ENCODE measurements at regions not wholly inside any gene's neighbourhood (a gene's known extent, or its start where the extent isn't known, plus 50 kb on each side); places are given as distances from the start of the nearest gene placed in this dataset.

- peaks cover 6% of the 10 kb centered on the region for H3K9me3 Mint-ChIP-seq (ENCODE audit: insufficient read depth)
- intact Hi-C loops (cut with micrococcal nuclease) = no loop called here
Measured at GRCh38 chr2:138959031-138959430, 178.8 kb upstream of the NXPH2 start.

GRCh38 chr2:138956116-138956515 lies 175.9 kb upstream of the NXPH2 start:
- ChIA-PET CTCF (no interaction called here), POLR2A (no interaction called here)
- TF ChIP-seq EZH2 (IDR thresholded peaks at IDR 0.05; ENCODE audit: borderline replicate concordance, insufficient read depth, low read depth, low read length, poor library complexity, severe bottlenecking) (no peak), CTCF (IDR thresholded peaks at IDR 0.05) (no peak)
- Histone ChIP-seq H3K4me1 (ENCODE audit: control insufficient read depth in 2 of 2, insufficient read depth in 2 of 2, low read length in 2 of 2) (no peaks in the 10 kb centered on the region), H4K20me1 (ENCODE audit: control insufficient read depth, insufficient read depth, low read length, poor library complexity, severe bottlenecking) (no peaks in the 10 kb centered on the region), H3K4me2 (replicated peaks; ENCODE audit: low read depth, low read length, poor library complexity, severe bottlenecking) (no peak overlapping the region), H3K27ac (ENCODE audit: low read length in 2 of 2) (no peak overlapping the region), H2AFZ (ENCODE audit: insufficient read depth, low read depth, low read length, poor library complexity, severe bottlenecking) (no peak overlapping the region), H3K9me3 (ENCODE audit: control extremely low read depth in 1 of 3, control insufficient read depth in 2 of 3, insufficient read depth in 1 of 3, low read length in 2 of 3) (peaks cover 0 to 5% (median 0%) of the 10 kb centered on the region in 3 donors), H3K9ac (ENCODE audit: low read length) (no peak overlapping the region), H3K36me3 (replicated peaks in 1 of 2; ENCODE audit: control extremely low read depth in 1 of 2, control insufficient read depth in 1 of 2, extremely low read depth in 1 of 2, insufficient read depth in 2 of 2, low read length in 1 of 2) (no peaks in the 10 kb centered on the region), H3K4me3 (ENCODE audit: control extremely low read depth in 1 of 5, extremely low read depth in 1 of 5, insufficient read depth in 1 of 5, low read depth in 2 of 5, low read length in 4 of 5) (no peak overlapping the region), H3K79me2 (ENCODE audit: control insufficient read depth, insufficient read depth, low read length) (no peaks in the 10 kb centered on the region), H3K27me3 (replicated peaks in 1 of 4; ENCODE audit: control extremely low read depth in 1 of 4, control insufficient read depth in 3 of 4, insufficient read depth in 4 of 4, low read length in 3 of 4) (no peaks in the 10 kb centered on the region)
- intact Hi-C loops (cut with micrococcal nuclease) = no loop called here
- H3K9me3 Mint-ChIP-seq (ENCODE audit: insufficient read depth) = peaks cover 6% of the 10 kb centered on the region
- no peak overlapping the region for H3K4me3 Mint-ChIP-seq
- no peak overlapping the region for H3K27ac Mint-ChIP-seq
- ATAC-seq (ENCODE audit: low read depth) (no peak), DNase-seq (no peak)
- whole genome bisulfite sequencing (ENCODE audit: insufficient coverage) = no CpG with 5 or more reads among the region's 2 CpGs
- no peaks in the 10 kb centered on the region for H3K4me1 Mint-ChIP-seq
- H3K27me3 Mint-ChIP-seq = no peaks in the 10 kb centered on the region

More at GRCh38 chr2:138959031-138959430, 178.8 kb upstream of the NXPH2 start:
- H3K4me1 Mint-ChIP-seq = no peaks in the 10 kb centered on the region
- H3K79me2 ChIP-seq (ENCODE audit: control insufficient read depth, insufficient read depth, low read length) = no peaks in the 10 kb centered on the region
- no peak overlapping the region for H2AFZ ChIP-seq (ENCODE audit: insufficient read depth, low read depth, low read length, poor library complexity, severe bottlenecking)
- H3K4me3 Mint-ChIP-seq = no peak overlapping the region
- no peak overlapping the region for H3K4me3 ChIP-seq (ENCODE audit: control extremely low read depth in 1 of 5, extremely low read depth in 1 of 5, insufficient read depth in 1 of 5, low read depth in 2 of 5, low read length in 4 of 5)
- no peak overlapping the region for H3K9ac ChIP-seq (ENCODE audit: low read length)
- no peaks in the 10 kb centered on the region for H3K36me3 ChIP-seq (replicated peaks in 1 of 2; ENCODE audit: control extremely low read depth in 1 of 2, control insufficient read depth in 1 of 2, extremely low read depth in 1 of 2, insufficient read depth in 2 of 2, low read length in 1 of 2)
- no peak overlapping the region for H3K4me2 ChIP-seq (replicated peaks; ENCODE audit: low read depth, low read length, poor library complexity, severe bottlenecking)
- ChIA-PET CTCF (no interaction called here), POLR2A (no interaction called here)
- H4K20me1 ChIP-seq (ENCODE audit: control insufficient read depth, insufficient read depth, low read length, poor library complexity, severe bottlenecking) = no peaks in the 10 kb centered on the region
- H3K27me3 ChIP-seq (replicated peaks in 1 of 4; ENCODE audit: control extremely low read depth in 1 of 4, control insufficient read depth in 3 of 4, insufficient read depth in 4 of 4, low read length in 3 of 4) = no peaks in the 10 kb centered on the region
- peaks cover 0 to 5% (median 0%) of the 10 kb centered on the region in 3 donors for H3K9me3 ChIP-seq (ENCODE audit: control extremely low read depth in 1 of 3, control insufficient read depth in 2 of 3, insufficient read depth in 1 of 3, low read length in 2 of 3)
- H3K27ac Mint-ChIP-seq = no peak overlapping the region
- WGBS (ENCODE audit: insufficient coverage) = no CpG with 5 or more reads among the region's 2 CpGs
- ATAC-seq (ENCODE audit: low read depth) (no peak), DNase-seq (no peak)
- no peaks in the 10 kb centered on the region for H3K27me3 Mint-ChIP-seq
- no peaks in the 10 kb centered on the region for H3K4me1 ChIP-seq (ENCODE audit: control insufficient read depth in 2 of 2, insufficient read depth in 2 of 2, low read length in 2 of 2)
- H3K27ac ChIP-seq (ENCODE audit: low read length in 2 of 2) = no peak overlapping the region
- TF ChIP-seq CTCF (IDR thresholded peaks at IDR 0.05) = no peak
- no peak for TF ChIP-seq EZH2 (IDR thresholded peaks at IDR 0.05; ENCODE audit: borderline replicate concordance, insufficient read depth, low read depth, low read length, poor library complexity, severe bottlenecking)

Measured in B cell (primary cell).